SIG-M5 treated with dmso at 0.1 percent for 504 hours (cell line): ENCODE measurements at regions not wholly inside any gene's neighbourhood (a gene's known extent, or its start where the extent isn't known, plus 50 kb on each side); places are given as distances from the start of the nearest gene placed in this dataset.
"Not testable (repeated sequence)": the region's sequence is repeated elsewhere in the genome, so short reads cannot be mapped to it uniquely, and the experiment has no call there.

Experiments
- DNase-seq: peaks from one replicate; lab custom pipeline; 2025; ENCODE audit not compliant: unreplicated experiment; lab: John Stamatoyannopoulos, UW

DNA sequence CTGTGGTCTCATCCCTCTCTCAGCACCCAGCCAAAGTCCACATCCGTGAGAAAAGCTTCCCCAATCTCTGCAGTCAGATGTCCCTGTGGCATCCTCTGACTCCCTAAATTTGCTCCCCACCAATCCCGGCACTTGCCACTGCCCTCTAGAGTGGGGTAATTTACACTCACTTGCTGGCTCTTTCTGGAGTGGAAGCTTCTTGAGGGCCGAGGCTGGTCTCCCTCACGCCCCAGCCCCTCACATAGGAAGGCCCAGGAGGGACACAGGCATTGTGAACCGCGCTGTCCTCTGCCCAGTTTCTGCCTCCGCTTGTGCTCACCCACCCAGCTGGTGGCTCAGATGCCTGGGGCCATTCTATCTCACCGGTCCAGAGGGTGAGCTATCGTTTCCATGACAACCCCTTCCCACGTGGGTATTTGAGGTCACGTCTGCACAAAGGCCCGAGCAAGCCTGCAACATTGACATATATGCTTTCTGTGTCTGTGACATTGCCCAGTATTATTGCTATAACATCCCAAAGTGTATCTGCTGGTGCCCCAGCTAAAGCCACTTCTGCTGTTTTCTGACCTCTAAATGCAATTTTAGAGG lies 97.3 kb upstream of the CTBP2 start:
- no peak for DNase-seq

- DNase-seq = no peak
Observed at GRCh38 chr10:125256026-125256425, 95.7 kb upstream of the CTBP2 start.

DNA sequence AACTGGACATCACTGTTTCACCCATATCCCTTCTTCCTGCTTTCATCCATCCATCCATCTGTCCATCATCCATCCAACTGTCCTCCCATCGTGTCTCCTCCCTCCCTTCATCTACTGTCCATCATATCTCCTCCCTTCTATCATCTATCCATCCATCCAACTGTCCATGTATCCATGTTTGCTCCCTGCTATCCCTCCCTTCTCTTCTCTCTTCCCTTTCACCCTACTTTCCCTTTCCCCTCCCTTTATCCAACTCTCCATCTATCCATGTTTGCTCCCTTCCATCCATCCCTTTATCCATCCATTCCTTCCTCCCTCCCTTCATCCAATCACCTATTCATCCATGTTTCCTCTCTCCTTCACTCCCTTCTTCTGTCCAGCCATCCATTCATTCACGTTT lies 92.6 kb upstream of the CTBP2 start:
- no peak for DNase-seq

- DNase-seq = not testable (repeated sequence)
Observed at GRCh38 chr10:125250834-125251233, 90.5 kb upstream of the CTBP2 start.

DNA sequence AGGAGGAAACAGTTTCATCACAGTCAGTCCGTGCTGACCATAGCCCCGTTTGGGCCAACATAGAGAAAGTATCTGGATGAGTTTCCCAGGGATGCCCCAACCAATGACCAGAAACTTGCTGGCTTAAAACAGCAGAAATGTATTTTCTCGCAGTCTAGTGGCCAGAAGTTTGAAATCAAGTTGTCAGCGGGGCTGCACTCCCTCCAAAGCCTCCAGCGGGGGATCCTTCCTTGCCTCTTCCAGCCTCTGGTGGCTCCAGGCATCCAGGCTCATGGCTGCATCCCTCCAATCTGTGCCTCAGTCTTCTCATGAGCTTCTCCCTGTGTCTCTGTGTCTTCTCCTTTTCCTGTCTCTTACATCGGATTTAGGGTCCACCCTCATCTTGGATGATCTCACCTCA lies 89.6 kb upstream of the CTBP2 start:
- no peak for DNase-seq

- DNase-seq = no peak
Observed at GRCh38 chr10:125248489-125248888, 88.1 kb upstream of the CTBP2 start.

DNA sequence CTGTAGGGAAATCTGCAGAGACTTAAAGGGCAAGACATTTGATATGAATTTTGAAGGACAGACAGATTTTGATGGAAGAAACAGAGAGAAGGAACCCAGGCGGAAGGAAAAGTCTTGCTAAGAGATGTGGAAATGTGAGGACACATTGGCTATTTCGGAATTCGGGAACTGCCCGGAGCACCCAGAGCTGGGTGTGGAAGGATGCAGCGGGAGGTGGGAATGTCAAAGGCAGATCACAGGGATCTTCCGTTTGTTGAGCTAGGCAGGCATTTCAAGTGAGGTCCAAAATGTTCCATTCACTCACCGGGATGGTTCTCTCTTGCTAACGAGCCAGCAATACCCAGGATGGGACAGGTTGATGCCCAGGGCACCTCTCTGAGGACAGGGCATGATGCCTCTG lies 87.2 kb upstream of the CTBP2 start:
- no peak for DNase-seq

- no peak for DNase-seq
Observed at GRCh38 chr10:125243532-125244253, 83.3 kb upstream of the CTBP2 start.

DNA sequence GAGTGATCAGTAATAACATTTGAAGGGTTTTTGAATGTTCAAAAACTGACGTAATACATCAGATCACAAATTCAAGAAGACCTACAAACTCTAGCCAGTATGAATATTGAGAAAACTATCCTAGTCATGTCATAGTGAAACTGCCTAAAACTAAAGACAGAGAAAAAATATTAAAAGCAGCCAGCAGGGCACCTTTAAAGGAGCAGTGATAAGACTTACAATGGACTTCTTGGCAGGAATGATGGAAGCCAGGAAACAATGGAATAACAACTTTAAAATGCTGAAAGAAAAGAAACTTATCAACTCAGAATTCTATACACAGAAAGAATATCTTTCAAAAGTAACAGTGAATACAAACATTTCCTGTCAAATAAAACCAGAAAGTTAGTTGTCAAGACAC lies 78.3 kb upstream of the CTBP2 start:
- no peak for DNase-seq

GRCh38 chr10:125236091-125236490 lies 75.7 kb upstream of the CTBP2 start:
- no peak for DNase-seq

GRCh38 chr10:125235093-125236069 lies 75.0 kb upstream of the CTBP2 start:
- DNase-seq = no peak

- not testable (repeated sequence) for DNase-seq
Observed at GRCh38 chr10:125234576-125234975, 74.2 kb upstream of the CTBP2 start.

GRCh38 chr10:125233726-125234125 lies 73.4 kb upstream of the CTBP2 start:
- no peak for DNase-seq

GRCh38 chr10:125232841-125233240 lies 72.5 kb upstream of the CTBP2 start:
- no peak for DNase-seq

DNA sequence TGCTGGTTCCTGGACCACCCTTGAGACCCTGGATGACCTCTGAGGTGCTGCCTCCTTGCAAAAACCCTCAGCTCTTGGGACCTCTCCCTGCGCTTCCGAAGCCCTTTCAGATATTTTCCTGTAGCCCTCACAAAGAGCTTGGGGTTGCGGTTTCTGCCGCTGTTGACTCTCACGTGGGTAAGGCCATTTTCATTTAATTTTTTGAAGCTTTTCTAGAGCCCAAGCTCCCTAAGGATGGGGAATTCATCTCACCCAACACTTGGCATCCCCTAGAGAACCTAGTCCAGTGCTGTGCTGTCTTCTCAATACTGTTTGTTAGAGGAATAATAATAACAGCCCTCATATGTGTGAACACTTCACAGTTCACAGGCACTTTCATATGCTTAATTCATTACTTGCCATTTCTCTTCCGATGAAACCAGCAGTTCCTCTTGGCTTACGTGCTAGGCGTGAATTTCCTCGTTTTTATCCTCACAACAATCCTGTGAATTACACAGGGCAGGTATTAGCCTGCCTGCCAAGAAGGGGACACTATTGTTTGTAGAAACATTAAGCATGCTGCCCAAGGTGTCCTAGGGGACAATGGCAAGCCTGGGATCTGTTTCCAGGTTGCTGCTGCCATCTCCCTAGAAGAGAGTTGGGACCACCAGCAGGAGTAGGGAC lies 71.6 kb upstream of the CTBP2 start:
- DNase-seq = no peak

- peak; percentile 25 for DNase-seq
Observed at GRCh38 chr10:125231116-125231812, 70.9 kb upstream of the CTBP2 start.

- no peak for DNase-seq
Observed at GRCh38 chr10:125230251-125230650, 69.9 kb upstream of the CTBP2 start.

- not testable (repeated sequence) for DNase-seq
Observed at GRCh38 chr10:125228245-125228940, 68.0 kb upstream of the CTBP2 start.

GRCh38 chr10:125227546-125227945 lies 67.2 kb upstream of the CTBP2 start:
- no peak for DNase-seq

GRCh38 chr10:125226823-125227222 lies 66.5 kb upstream of the CTBP2 start:
- DNase-seq = no peak
